C4-2B (cell line): ENCODE measurements at regions not wholly inside any gene's neighbourhood (a gene's known extent, or its start where the extent isn't known, plus 50 kb on each side); places are given as distances from the start of the nearest gene placed in this dataset.
"Not testable (repeated sequence)": the region's sequence is repeated elsewhere in the genome, so short reads cannot be mapped to it uniquely, and the experiment has no call there.

Experiments
- H3K27ac ChIP-seq: fragments of 450-650 bp; 2 replicates; pipeline ENCODE4 v1.5.1; 2017
- CTCF ChIP-seq: fragments of 450-650 bp; conservative IDR thresholded peaks from 2 replicates; pipeline ENCODE4 v1.5.1; 2017; ENCODE audit warnings: mild to moderate bottlenecking
- ZFX ChIP-seq: fragments of 450-650 bp; IDR thresholded peaks from 2 replicates; pipeline ENCODE4 v1.6.1; 2017

DNA sequence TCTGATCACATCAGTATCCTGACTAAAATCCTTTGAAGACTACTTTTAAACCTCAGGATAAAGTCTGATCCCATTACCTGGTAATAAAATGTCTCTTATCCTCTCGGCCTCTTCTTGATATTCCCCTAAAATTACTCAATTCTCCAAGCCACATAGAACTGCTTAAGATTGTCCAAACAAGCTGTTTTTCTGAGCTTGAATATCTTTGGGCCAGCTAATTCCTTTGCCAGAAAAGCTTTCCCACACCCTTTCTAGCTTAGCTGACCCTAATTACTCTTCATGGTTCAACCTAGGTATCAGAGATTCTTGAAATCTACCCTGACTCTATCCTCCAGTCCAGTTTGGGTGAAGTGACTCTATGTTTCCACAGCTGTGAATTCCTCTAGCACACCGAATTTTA, 328.6 kb downstream of the CRPPA start:
- H3K27ac ChIP-seq, result no peak overlapping the region
- no peak for TF ChIP-seq CTCF
- no peak for TF ChIP-seq ZFX

GRCh38 chr7:16091701-16092310, 329.5 kb downstream of the CRPPA start:
- H3K27ac ChIP-seq, result no peak overlapping the region
- no peak for TF ChIP-seq ZFX
- no peak for TF ChIP-seq CTCF

- no peak overlapping the region for H3K27ac ChIP-seq
- TF ChIP-seq ZFX (no peak), CTCF (no peak)
These were observed 331.5 kb downstream of the CRPPA start for GRCh38 chr7:16089801-16090200.

DNA sequence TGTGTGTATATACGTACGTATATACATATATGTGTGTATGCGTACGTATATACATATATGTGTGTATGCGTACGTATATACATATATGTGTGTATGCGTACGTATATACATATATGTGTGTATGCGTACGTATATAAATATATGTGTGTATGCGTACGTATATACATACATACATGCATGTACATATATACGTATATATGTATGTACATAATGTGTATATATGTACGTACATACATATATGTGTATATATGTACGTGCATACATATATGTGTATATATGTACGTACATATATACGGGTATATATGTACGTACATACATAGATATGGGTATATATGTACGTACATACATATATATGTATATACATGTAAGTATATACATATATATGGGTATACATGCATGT, 332.1 kb downstream of the CRPPA start:
- TF ChIP-seq CTCF, result no peak
- no peak for TF ChIP-seq ZFX
- no peak overlapping the region for H3K27ac ChIP-seq

GRCh38 chr7:16086743-16087142, 334.6 kb downstream of the CRPPA start:
- TF ChIP-seq ZFX, result no peak
- TF ChIP-seq CTCF, result no peak
- H3K27ac ChIP-seq, result no peak overlapping the region

- not testable (repeated sequence) for H3K27ac ChIP-seq
These were observed 335.6 kb downstream of the CRPPA start for GRCh38 chr7:16085780-16086179.

- no peak for TF ChIP-seq CTCF
- TF ChIP-seq ZFX, result no peak
- H3K27ac ChIP-seq, result no peak overlapping the region
These were observed 336.5 kb downstream of the CRPPA start for GRCh38 chr7:16084875-16085274.

DNA sequence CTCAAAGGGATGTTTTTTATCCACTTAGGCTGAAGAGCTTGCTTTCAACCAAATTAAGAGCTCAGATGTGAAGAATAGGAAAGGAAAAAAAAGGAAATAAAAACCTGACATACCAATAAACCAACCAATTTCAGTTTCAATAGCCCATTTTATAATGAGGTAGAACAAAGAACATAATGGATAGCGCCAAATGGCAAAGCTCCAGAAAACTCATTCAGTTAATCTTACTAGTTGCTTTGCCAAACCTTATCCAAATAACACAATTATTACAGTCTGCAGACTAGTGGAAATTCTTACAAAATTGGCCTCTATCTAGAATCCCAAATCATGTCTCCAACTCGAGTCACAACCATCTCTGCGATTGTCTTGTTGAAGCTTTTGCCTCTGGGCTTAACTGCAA, 337.0 kb downstream of the CRPPA start:
- TF ChIP-seq ZFX (no peak), CTCF (no peak)
- H3K27ac ChIP-seq, result no peak overlapping the region
